HEK293 (cell line): ENCODE measurements at regions not wholly inside any gene's neighbourhood (a gene's known extent, or its start where the extent isn't known, plus 50 kb on each side); places are given as distances from the start of the nearest gene placed in this dataset.
A peak's percentile ranks its signal among the peaks of the same experiment; 100 is the strongest.

Experiments used
- CTCF ChIA-PET: fragments of 350-600 bp; formaldehyde crosslinking; extraction: SDS; loops from one replicate; lab custom pipeline; 2021; ENCODE audit warnings: antibody characterized with exemption; lab: Yijun Ruan, JAX
- POLR2A ChIA-PET: fragments of 300-600 bp; formaldehyde crosslinking; extraction: SDS; loops from one replicate; lab custom pipeline; 2020; ENCODE audit warnings: antibody characterized with exemption, inconsistent platforms; lab: Yijun Ruan, JAX
- H3K27ac ChIP-seq: fragments of 200-500 bp; sonication (Bioruptor generic); 2 replicates; pipeline ENCODE4 v1.5.1; 2014; ENCODE audit warnings: low read depth, low read length, control low read depth, inconsistent platforms; ENCODE audit errors: extremely low read depth
- H3K36me3 ChIP-seq, 2 experiments: fragments of 200-500 bp in 1 of 2; sonication (Bioruptor generic) in 1 of 2; 1 replicate in 1 of 2; 2 replicates in 1 of 2; pipeline ENCODE4 v1.5.1; 2014 to 2017; ENCODE audit warnings: inconsistent platforms in 2 of 2, low read length in 2 of 2; ENCODE audit not compliant: control insufficient read depth in 2 of 2, insufficient read depth in 1 of 2
- H3K4me1 ChIP-seq: fragments of 200-500 bp; sonication (Bioruptor generic); 2 replicates; pipeline ENCODE4 v1.5.1; 2014; ENCODE audit warnings: mild to moderate bottlenecking, low read length, inconsistent platforms; ENCODE audit not compliant: control insufficient read depth, insufficient read depth
- H3K4me3 ChIP-seq: 2 replicates; pipeline ENCODE4 v1.5.1; 2011; ENCODE audit warnings: low read depth, mild to moderate bottlenecking, control low read depth, low read length, moderate library complexity
- H3K9me3 ChIP-seq: fragments of 200-500 bp; sonication (Bioruptor generic); 2 replicates; pipeline ENCODE4 v1.5.1; 2014; ENCODE audit warnings: low read depth, low read length, inconsistent platforms; ENCODE audit not compliant: control insufficient read depth, insufficient read depth
- KLF1 ChIP-seq: fragments of 450-650 bp; formaldehyde crosslinking; IDR thresholded peaks from 2 replicates; pipeline ENCODE4 v1.5.1; 2016; ENCODE audit warnings: missing biosample characterization, missing genetic modification characterization
- PRDM1 ChIP-seq: fragments of 450-650 bp; formaldehyde crosslinking; IDR thresholded peaks from 2 replicates; pipeline ENCODE4; 2016; ENCODE audit warnings: missing biosample characterization, missing genetic modification characterization
- SETDB1 ChIP-seq: IDR thresholded peaks from one replicate; pipeline ENCODE4 v1.6.1; 2017; ENCODE audit warnings: mild to moderate bottlenecking, low read length, moderate library complexity, mixed read lengths; ENCODE audit not compliant: insufficient read length
- YY2 ChIP-seq: fragments of 450-650 bp; formaldehyde crosslinking; IDR thresholded peaks from 2 replicates; pipeline ENCODE4 v1.5.1; 2016; ENCODE audit warnings: missing biosample characterization, missing genetic modification characterization
- ZEB2 ChIP-seq: fragments of 450-650 bp; formaldehyde crosslinking; IDR thresholded peaks from 2 replicates; pipeline ENCODE4 v1.5.1; 2016; ENCODE audit warnings: missing biosample characterization, missing genetic modification characterization
- ZFP41 ChIP-seq: fragments of 450-650 bp; formaldehyde crosslinking; IDR thresholded peaks from 2 replicates; pipeline ENCODE4 v1.5.1; 2016; ENCODE audit warnings: missing biosample characterization, missing genetic modification characterization, borderline replicate concordance
- ZFP69B ChIP-seq: fragments of 450-650 bp; formaldehyde crosslinking; IDR thresholded peaks from 2 replicates; pipeline ENCODE4 v1.5.1; 2016; ENCODE audit warnings: missing biosample characterization, missing genetic modification characterization
- ZNF16 ChIP-seq: fragments of 450-650 bp; formaldehyde crosslinking; IDR thresholded peaks from 2 replicates; pipeline ENCODE4 v1.5.1; 2016; ENCODE audit warnings: low read depth, missing biosample characterization, missing genetic modification characterization
- ZNF221 ChIP-seq: fragments of 450-650 bp; formaldehyde crosslinking; IDR thresholded peaks from 2 replicates; pipeline ENCODE4 v1.5.1; 2017; ENCODE audit warnings: missing biosample characterization, missing genetic modification characterization, borderline replicate concordance
- ZNF274 ChIP-seq, 2 experiments: fragments of 200-500 bp in 1 of 2; fragments of 450-650 bp in 1 of 2; sonication (Bioruptor generic) in 1 of 2; formaldehyde crosslinking in 1 of 2; IDR thresholded peaks; 2 replicates each; pipeline versions ENCODE4 v1.5.1 to v1.6.1; 2014 to 2016; ENCODE audit warnings: borderline replicate concordance in 1 of 2, inconsistent platforms in 1 of 2, low read length in 1 of 2, missing biosample characterization in 1 of 2, missing genetic modification characterization in 1 of 2
- ZNF514 ChIP-seq: fragments of 450-650 bp; formaldehyde crosslinking; IDR thresholded peaks from 2 replicates; pipeline ENCODE4 v1.5.1; 2016; ENCODE audit warnings: missing biosample characterization, missing genetic modification characterization
- ZNF571 ChIP-seq: fragments of 450-650 bp; formaldehyde crosslinking; IDR thresholded peaks from 2 replicates; pipeline ENCODE4 v1.5.0; 2017; ENCODE audit warnings: missing biosample characterization, missing genetic modification characterization
- ZNF747 ChIP-seq: fragments of 450-650 bp; formaldehyde crosslinking; IDR thresholded peaks from 2 replicates; pipeline ENCODE4 v1.5.1; 2016; ENCODE audit warnings: missing biosample characterization, missing genetic modification characterization
- ZNF837 ChIP-seq: fragments of 450-650 bp; formaldehyde crosslinking; IDR thresholded peaks from 2 replicates; pipeline ENCODE4 v1.5.1; 2016; ENCODE audit warnings: missing biosample characterization, missing genetic modification characterization
- ZSCAN4 ChIP-seq: fragments of 450-650 bp; formaldehyde crosslinking; IDR thresholded peaks from 2 replicates; pipeline ENCODE4 v1.5.1; 2017; ENCODE audit warnings: missing biosample characterization, missing genetic modification characterization
- TF ChIP-seq, protein P1 (sequence below): fragments of 450-650 bp; formaldehyde crosslinking; IDR thresholded peaks from 2 replicates; pipeline ENCODE4 v1.5.1; 2016; ENCODE audit warnings: missing biosample characterization, missing genetic modification characterization
- TF ChIP-seq, protein P2 (sequence below): fragments of 450-650 bp; formaldehyde crosslinking; IDR thresholded peaks from 2 replicates; pipeline ENCODE4 v1.5.1; 2017; ENCODE audit warnings: missing biosample characterization, missing genetic modification characterization
- TF ChIP-seq, protein P3 (sequence below): fragments of 450-650 bp; formaldehyde crosslinking; IDR thresholded peaks from 2 replicates; pipeline ENCODE4 v1.5.1; 2016; ENCODE audit warnings: missing biosample characterization, missing genetic modification characterization
- TF ChIP-seq, protein P4 (sequence below): fragments of 450-650 bp; formaldehyde crosslinking; IDR thresholded peaks from 2 replicates; pipeline ENCODE4 v1.5.1; 2016; ENCODE audit warnings: missing biosample characterization, missing genetic modification characterization, borderline replicate concordance

- no peak overlapping the region for H3K4me3 ChIP-seq
- ChIA-PET CTCF (interaction anchor here (0.5 to 0.7 kb wide), 2 partner anchors 115 to 438 kb away, joined by 3 to 7 read pairs; no protein-coding TSS in a partner anchor), POLR2A (interaction anchor here (0.6 kb wide), 1 partner anchor 1323 kb away, joined by 3 read pairs; no protein-coding TSS in a partner anchor)
- no peak overlapping the region for H3K27ac ChIP-seq
- no peaks in the 10 kb centered on the region for H3K9me3 ChIP-seq
- no peaks in the 10 kb centered on the region for H3K36me3 ChIP-seq
- no peaks in the 10 kb centered on the region; the same call in 1 of the 2 replicates for H3K4me1 ChIP-seq
- no peak for TF ChIP-seq ZNF16 (tag by site-specific recombination)
- TF ChIP-seq, protein P1, sequence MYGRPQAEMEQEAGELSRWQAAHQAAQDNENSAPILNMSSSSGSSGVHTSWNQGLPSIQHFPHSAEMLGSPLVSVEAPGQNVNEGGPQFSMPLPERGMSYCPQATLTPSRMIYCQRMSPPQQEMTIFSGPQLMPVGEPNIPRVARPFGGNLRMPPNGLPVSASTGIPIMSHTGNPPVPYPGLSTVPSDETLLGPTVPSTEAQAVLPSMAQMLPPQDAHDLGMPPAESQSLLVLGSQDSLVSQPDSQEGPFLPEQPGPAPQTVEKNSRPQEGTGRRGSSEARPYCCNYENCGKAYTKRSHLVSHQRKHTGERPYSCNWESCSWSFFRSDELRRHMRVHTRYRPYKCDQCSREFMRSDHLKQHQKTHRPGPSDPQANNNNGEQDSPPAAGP (tag by site-specific recombination) = peak; percentile 22; the same call in 1 of the 2 replicates
These were observed 71.9 kb upstream of the SULF2 start for GRCh38 chr20:47857187-47857568.

DNA sequence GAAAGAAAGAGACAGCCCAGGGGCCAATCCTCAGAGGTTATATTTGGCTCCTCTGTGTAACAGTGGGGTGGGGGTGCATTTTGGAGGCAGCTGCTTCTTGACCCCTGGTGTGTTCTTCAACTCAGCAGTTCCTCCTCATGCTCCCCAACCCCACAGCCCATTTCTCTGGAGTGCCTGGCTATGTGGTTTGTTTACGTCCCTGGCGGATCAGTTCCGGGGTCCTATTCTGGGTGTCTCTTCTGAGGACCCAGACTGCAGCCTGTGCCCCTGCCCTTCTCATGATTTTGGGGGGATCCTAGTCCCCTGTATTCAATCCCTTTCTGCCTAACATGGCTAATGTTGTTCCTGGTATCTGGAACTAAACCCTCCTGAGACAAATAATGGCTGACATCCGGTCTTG lies 70.5 kb upstream of the SULF2 start:
- Histone ChIP-seq H3K9me3 (no peaks in the 10 kb centered on the region), H3K36me3 (no peaks in the 10 kb centered on the region), H3K4me3 (no peak overlapping the region), H3K27ac (no peak overlapping the region), H3K4me1 (no peaks in the 10 kb centered on the region; the same call in 1 of the 2 replicates)
- CTCF ChIA-PET = interaction anchor here (1.1 to 2.0 kb wide), 2 partner anchors 428 to 765 kb away, joined by 4 to 10 read pairs; no protein-coding TSS in a partner anchor
- POLR2A ChIA-PET = no interaction called here
- TF ChIP-seq ZNF514 (no peak), PRDM1 (tag by site-specific recombination) (no peak), ZEB2 (no peak), ZSCAN4 (tag by site-specific recombination) (no peak), KLF1 (tag by site-specific recombination) (no peak), YY2 (no peak), SETDB1 (no peak), ZNF571 (tag by site-specific recombination) (no peak), ZFP41 (tag by site-specific recombination) (no peak), ZFP69B (tag by site-specific recombination) (no peak), ZNF747 (tag by site-specific recombination) (no peak), ZNF837 (no peak), ZNF221 (tag by site-specific recombination) (no peak), ZNF274 (IDR thresholded peaks at IDR 0.05; ENCODE audit: low read length) (no peak), ZNF274 (tag by site-specific recombination; IDR thresholded peaks at IDR 0.05; ENCODE audit: borderline replicate concordance) (no peak)
- TF ChIP-seq, protein P2, sequence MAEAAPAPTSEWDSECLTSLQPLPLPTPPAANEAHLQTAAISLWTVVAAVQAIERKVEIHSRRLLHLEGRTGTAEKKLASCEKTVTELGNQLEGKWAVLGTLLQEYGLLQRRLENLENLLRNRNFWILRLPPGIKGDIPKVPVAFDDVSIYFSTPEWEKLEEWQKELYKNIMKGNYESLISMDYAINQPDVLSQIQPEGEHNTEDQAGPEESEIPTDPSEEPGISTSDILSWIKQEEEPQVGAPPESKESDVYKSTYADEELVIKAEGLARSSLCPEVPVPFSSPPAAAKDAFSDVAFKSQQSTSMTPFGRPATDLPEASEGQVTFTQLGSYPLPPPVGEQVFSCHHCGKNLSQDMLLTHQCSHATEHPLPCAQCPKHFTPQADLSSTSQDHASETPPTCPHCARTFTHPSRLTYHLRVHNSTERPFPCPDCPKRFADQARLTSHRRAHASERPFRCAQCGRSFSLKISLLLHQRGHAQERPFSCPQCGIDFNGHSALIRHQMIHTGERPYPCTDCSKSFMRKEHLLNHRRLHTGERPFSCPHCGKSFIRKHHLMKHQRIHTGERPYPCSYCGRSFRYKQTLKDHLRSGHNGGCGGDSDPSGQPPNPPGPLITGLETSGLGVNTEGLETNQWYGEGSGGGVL (tag by site-specific recombination) = no peak
- TF ChIP-seq, protein P3, sequence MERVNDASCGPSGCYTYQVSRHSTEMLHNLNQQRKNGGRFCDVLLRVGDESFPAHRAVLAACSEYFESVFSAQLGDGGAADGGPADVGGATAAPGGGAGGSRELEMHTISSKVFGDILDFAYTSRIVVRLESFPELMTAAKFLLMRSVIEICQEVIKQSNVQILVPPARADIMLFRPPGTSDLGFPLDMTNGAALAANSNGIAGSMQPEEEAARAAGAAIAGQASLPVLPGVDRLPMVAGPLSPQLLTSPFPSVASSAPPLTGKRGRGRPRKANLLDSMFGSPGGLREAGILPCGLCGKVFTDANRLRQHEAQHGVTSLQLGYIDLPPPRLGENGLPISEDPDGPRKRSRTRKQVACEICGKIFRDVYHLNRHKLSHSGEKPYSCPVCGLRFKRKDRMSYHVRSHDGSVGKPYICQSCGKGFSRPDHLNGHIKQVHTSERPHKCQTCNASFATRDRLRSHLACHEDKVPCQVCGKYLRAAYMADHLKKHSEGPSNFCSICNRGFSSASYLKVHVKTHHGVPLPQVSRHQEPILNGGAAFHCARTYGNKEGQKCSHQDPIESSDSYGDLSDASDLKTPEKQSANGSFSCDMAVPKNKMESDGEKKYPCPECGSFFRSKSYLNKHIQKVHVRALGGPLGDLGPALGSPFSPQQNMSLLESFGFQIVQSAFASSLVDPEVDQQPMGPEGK = no peak
- TF ChIP-seq, protein P4, sequence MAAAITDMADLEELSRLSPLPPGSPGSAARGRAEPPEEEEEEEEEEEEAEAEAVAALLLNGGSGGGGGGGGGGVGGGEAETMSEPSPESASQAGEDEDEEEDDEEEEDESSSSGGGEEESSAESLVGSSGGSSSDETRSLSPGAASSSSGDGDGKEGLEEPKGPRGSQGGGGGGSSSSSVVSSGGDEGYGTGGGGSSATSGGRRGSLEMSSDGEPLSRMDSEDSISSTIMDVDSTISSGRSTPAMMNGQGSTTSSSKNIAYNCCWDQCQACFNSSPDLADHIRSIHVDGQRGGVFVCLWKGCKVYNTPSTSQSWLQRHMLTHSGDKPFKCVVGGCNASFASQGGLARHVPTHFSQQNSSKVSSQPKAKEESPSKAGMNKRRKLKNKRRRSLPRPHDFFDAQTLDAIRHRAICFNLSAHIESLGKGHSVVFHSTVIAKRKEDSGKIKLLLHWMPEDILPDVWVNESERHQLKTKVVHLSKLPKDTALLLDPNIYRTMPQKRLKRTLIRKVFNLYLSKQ = no peak
